Upper lobe of left lung (tissue), 4 donors: ENCODE measurements at regions not wholly inside any gene's neighbourhood (a gene's known extent, or its start where the extent isn't known, plus 50 kb on each side); places are given as distances from the start of the nearest gene placed in this dataset.

ENCODE experiments used
- CTCF ChIP-seq, 6 experiments: fragments of 450-650 bp in 4 of 6; fragments of 200-600 bp in 2 of 6; sonication (generic) in 2 of 6; IDR thresholded peaks; one replicate each; pipeline ENCODE4 v1.5.1; 2016 to 2019; ENCODE audit warnings: antibody characterized with exemption in 6 of 6
- EP300 ChIP-seq, 4 donors: sonication (generic); formaldehyde crosslinking; IDR thresholded peaks; one replicate each; pipeline ENCODE4 v1.5.1; 2017; ENCODE audit warnings: antibody characterized with exemption in 4 of 4, control low read depth in 2 of 4
- POLR2A ChIP-seq, 4 donors: fragments of 450-650 bp; IDR thresholded peaks; one replicate each; pipeline ENCODE4 v1.5.1; 2016 to 2017; ENCODE audit warnings: antibody characterized with exemption in 4 of 4, mild to moderate bottlenecking in 2 of 4
- POLR2AphosphoS5 ChIP-seq, 2 donors: sonication (generic); formaldehyde crosslinking; IDR thresholded peaks; one replicate each; pipeline ENCODE4 v1.5.1; 2017; ENCODE audit warnings: antibody characterized with exemption in 2 of 2

- no peak for TF ChIP-seq CTCF (IDR thresholded peaks at IDR 0.05)
- no peak for TF ChIP-seq EP300 (IDR thresholded peaks at IDR 0.05)
- TF ChIP-seq POLR2A (IDR thresholded peaks at IDR 0.05), result no peak
- no peak for TF ChIP-seq POLR2AphosphoS5 (IDR thresholded peaks at IDR 0.05)
These were observed 471.7 kb upstream of the STXBP6 start for GRCh38 chr14:25521616-25522015.
